AG04450 (cell line): ENCODE measurements at regions not wholly inside any gene's neighbourhood (a gene's known extent, or its start where the extent isn't known, plus 50 kb on each side); places are given as distances from the start of the nearest gene placed in this dataset.

Source experiments
- CTCF ChIA-PET: fragments of 300-600, 350-600 bp; formaldehyde crosslinking; extraction: SDS; loops from one replicate; lab custom pipeline; 2022; ENCODE audit warnings: antibody characterized with exemption, inconsistent platforms; lab: Charles Lee
- POLR2A ChIA-PET: fragments of 350-600 bp; formaldehyde crosslinking; extraction: SDS; loops from one replicate; lab custom pipeline; 2021; ENCODE audit warnings: antibody characterized with exemption, inconsistent platforms; lab: Yijun Ruan, JAX
- DNase-seq: peaks from one replicate; pipeline ENCODE4 v3.0.0-alpha.2; 2011; ENCODE audit warnings: low read depth, low spot score
- H3K27ac ChIP-seq: one replicate; pipeline ENCODE4 v1.5.1; 2012; ENCODE audit warnings: low read depth, low read length, control low read depth
- H3K27me3 ChIP-seq: one replicate; pipeline ENCODE4 v1.6.0; 2012; ENCODE audit warnings: low read length; ENCODE audit not compliant: control insufficient read depth, insufficient read depth
- H3K4me3 ChIP-seq: 2 replicates; pipeline ENCODE4 v1.5.1; 2011; ENCODE audit warnings: mild to moderate bottlenecking, low read depth, low read length, control low read depth
- H3K9me3 ChIP-seq: 2 replicates; pipeline ENCODE4 v1.5.1; 2012; ENCODE audit warnings: low read length; ENCODE audit not compliant: control insufficient read depth, insufficient read depth
- TF ChIP-seq, protein P1 (sequence below): IDR thresholded peaks from 2 replicates; pipeline ENCODE4 v1.5.1; 2011; ENCODE audit warnings: low read depth, low read length, control low read depth, inconsistent platforms

DNA sequence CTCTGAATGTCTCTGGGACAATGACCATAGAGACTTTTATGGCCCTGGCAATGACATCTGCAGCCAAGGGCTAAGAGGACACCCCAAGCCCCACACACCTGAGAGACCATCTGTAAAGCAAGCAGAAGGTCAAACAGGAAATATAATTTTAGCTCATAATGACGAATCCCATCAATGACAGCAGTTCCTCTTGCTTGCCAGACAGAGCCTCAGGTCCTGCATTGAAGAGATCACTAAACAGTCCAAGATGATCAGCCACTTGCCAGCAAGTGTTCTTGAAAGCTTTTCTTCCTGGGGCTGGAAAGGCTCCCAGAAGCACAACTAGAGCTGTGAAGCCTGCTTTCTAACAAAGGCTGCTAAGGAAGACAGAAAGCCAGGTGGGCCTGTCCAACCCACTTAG is 993.7 kb upstream of the AUTS2 start:
- no peak overlapping the region for H3K4me3 ChIP-seq
- ChIA-PET POLR2A (no interaction called here), CTCF (no interaction called here)
- H3K27me3 ChIP-seq: no peaks in the 10 kb centered on the region
- H3K27ac ChIP-seq: no peak overlapping the region
- no peaks in the 10 kb centered on the region for H3K9me3 ChIP-seq
- TF ChIP-seq, protein P1, sequence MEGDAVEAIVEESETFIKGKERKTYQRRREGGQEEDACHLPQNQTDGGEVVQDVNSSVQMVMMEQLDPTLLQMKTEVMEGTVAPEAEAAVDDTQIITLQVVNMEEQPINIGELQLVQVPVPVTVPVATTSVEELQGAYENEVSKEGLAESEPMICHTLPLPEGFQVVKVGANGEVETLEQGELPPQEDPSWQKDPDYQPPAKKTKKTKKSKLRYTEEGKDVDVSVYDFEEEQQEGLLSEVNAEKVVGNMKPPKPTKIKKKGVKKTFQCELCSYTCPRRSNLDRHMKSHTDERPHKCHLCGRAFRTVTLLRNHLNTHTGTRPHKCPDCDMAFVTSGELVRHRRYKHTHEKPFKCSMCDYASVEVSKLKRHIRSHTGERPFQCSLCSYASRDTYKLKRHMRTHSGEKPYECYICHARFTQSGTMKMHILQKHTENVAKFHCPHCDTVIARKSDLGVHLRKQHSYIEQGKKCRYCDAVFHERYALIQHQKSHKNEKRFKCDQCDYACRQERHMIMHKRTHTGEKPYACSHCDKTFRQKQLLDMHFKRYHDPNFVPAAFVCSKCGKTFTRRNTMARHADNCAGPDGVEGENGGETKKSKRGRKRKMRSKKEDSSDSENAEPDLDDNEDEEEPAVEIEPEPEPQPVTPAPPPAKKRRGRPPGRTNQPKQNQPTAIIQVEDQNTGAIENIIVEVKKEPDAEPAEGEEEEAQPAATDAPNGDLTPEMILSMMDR: no peak
- DNase-seq: no peak

GRCh38 chr7:68610701-68611100 is 987.6 kb upstream of the AUTS2 start:
- TF ChIP-seq, protein P1: no peak
- Histone ChIP-seq H3K9me3 (peaks cover 3% of the 10 kb centered on the region; the same call in 1 of the 2 replicates), H3K27ac (no peak overlapping the region), H3K4me3 (no peak overlapping the region), H3K27me3 (no peaks in the 10 kb centered on the region)
- ChIA-PET CTCF (no interaction called here), POLR2A (no interaction called here)
- DNase-seq: no peak

DNA sequence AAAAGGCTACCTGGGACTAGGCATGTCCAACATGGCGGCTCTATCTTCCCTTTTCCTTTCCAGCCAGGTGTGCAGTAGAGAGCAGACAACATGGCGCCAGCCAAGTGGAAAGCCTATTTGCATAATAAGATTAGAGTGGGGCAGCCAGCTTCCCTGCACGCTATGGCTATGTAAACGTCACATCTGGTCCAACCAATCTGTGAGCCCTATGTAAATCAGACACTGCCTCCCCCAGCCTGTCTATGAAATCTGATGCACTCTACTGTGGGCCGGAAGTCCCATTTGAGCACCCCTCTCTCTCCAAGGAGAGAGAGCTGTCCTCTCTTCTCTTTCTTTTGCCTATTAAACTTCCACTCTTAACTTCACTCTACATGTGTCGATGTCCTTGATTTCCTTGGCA is 984.9 kb upstream of the AUTS2 start:
- Histone ChIP-seq H3K27ac (no peak overlapping the region), H3K4me3 (no peak overlapping the region), H3K27me3 (no peaks in the 10 kb centered on the region), H3K9me3 (peaks cover 3% of the 10 kb centered on the region; the same call in 1 of the 2 replicates)
- ChIA-PET POLR2A (no interaction called here), CTCF (no interaction called here)
- no peak for DNase-seq
- TF ChIP-seq, protein P1: no peak

GRCh38 chr7:68613897-68614296 is 984.4 kb upstream of the AUTS2 start:
- Histone ChIP-seq H3K27ac (no peak overlapping the region), H3K4me3 (no peak overlapping the region), H3K9me3 (peaks cover 3% of the 10 kb centered on the region; the same call in 1 of the 2 replicates), H3K27me3 (no peaks in the 10 kb centered on the region)
- ChIA-PET POLR2A (no interaction called here), CTCF (no interaction called here)
- no peak for DNase-seq
- TF ChIP-seq, protein P1: no peak

DNA sequence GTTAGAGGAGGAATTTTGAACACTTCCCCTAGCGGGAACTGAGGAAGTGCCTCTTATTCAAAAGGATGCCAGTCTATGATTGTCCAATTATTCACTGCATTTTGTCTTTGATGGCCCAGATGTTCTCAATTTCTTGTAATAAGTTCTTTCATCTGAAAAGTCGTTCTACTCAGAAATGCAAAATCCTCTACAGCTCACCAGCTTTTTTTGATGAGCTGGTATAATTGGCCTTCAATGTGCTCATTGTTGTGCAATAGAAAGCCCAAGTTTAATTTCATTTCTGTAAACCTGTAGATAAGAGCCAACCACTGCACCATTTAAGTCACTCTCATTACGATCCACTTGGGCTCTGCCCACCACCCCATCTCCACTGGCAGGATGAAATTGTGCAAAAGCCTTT is 978.7 kb upstream of the AUTS2 start:
- Histone ChIP-seq H3K27me3 (no peaks in the 10 kb centered on the region), H3K9me3 (no peaks in the 10 kb centered on the region), H3K4me3 (no peak overlapping the region), H3K27ac (no peak overlapping the region)
- ChIA-PET POLR2A (no interaction called here), CTCF (no interaction called here)
- no peak for DNase-seq
- TF ChIP-seq, protein P1: no peak
